SK-N-SH treated with all-trans-retinoic acid at 6 μM for 48 hours (cell line): ENCODE measurements at regions not wholly inside any gene's neighbourhood (a gene's known extent, or its start where the extent isn't known, plus 50 kb on each side); places are given as distances from the start of the nearest gene placed in this dataset.

Experiments
- ATAC-seq: fragments of 200-7000 bp; cut with Tn5 transposase; 3 replicates; pipeline ENCODE4 v1.9.1; 2020; ENCODE audit warnings: mild to moderate bottlenecking, moderate library complexity
- ARNTL ChIP-seq: fragments of 450-650 bp; formaldehyde crosslinking; IDR thresholded peaks from 2 replicates; pipeline ENCODE4 v1.5.0; 2020; ENCODE audit warnings: low read depth, mild to moderate bottlenecking, moderate library complexity, borderline replicate concordance
- CSDC2 ChIP-seq: fragments of 250-450 bp; sonication (Bioruptor Pico); IDR thresholded peaks from 2 replicates; pipeline ENCODE4 v1.5.0; 2020; ENCODE audit warnings: mild to moderate bottlenecking, moderate library complexity
- ESRRG ChIP-seq: fragments of 250-450 bp; sonication (Bioruptor Pico); IDR thresholded peaks from 2 replicates; pipeline ENCODE4 v1.6.1; 2021; ENCODE audit warnings: mild to moderate bottlenecking
- GLIS3 ChIP-seq: fragments of 250-450 bp; sonication (Bioruptor Pico); IDR thresholded peaks from 2 replicates; pipeline ENCODE4 v1.5.0; 2020; ENCODE audit warnings: mild to moderate bottlenecking, moderate library complexity
- ISL1 ChIP-seq: fragments of 250-450 bp; sonication (Bioruptor Pico); IDR thresholded peaks from 2 replicates; pipeline ENCODE4 v2.1.2; 2022; ENCODE audit warnings: mild to moderate bottlenecking, moderate library complexity
- OSR1 ChIP-seq: fragments of 250-450 bp; sonication (Bioruptor Pico); IDR thresholded peaks from 2 replicates; pipeline ENCODE4 v1.8.0; 2022; ENCODE audit warnings: moderate library complexity, mild to moderate bottlenecking, inconsistent platforms
- POU6F1 ChIP-seq: fragments of 250-450 bp; sonication (Bioruptor Pico); IDR thresholded peaks from 2 replicates; pipeline ENCODE4 v1.8.0; 2021; ENCODE audit warnings: low read depth, mild to moderate bottlenecking, moderate library complexity, borderline replicate concordance
- PPARA ChIP-seq: fragments of 250-450 bp; sonication (Bioruptor Pico); IDR thresholded peaks from 2 replicates; pipeline ENCODE4 v1.5.0; 2020; ENCODE audit warnings: mild to moderate bottlenecking, borderline replicate concordance
- SNAI2 ChIP-seq: fragments of 250-450 bp; sonication (Bioruptor Pico); IDR thresholded peaks from 2 replicates; pipeline ENCODE4 v1.5.0; 2020; ENCODE audit warnings: mild to moderate bottlenecking, moderate library complexity
- TCF4 ChIP-seq: fragments of 250-450 bp; sonication (Bioruptor Pico); IDR thresholded peaks from 2 replicates; pipeline ENCODE4 v1.8.0; 2021; ENCODE audit warnings: mild to moderate bottlenecking, moderate library complexity, borderline replicate concordance
- TOX ChIP-seq: fragments of 250-450 bp; sonication (Bioruptor Pico); IDR thresholded peaks from 2 replicates; pipeline ENCODE4 v1.8.0; 2021; ENCODE audit warnings: mild to moderate bottlenecking, moderate library complexity, borderline replicate concordance
- ZC3H10 ChIP-seq: fragments of 250-450 bp; sonication (Bioruptor Pico); IDR thresholded peaks from 2 replicates; pipeline ENCODE4 v1.5.1; 2021; ENCODE audit warnings: mild to moderate bottlenecking, moderate library complexity
- ZFP3 ChIP-seq: fragments of 250-450 bp; sonication (Bioruptor Pico); IDR thresholded peaks from 2 replicates; pipeline ENCODE4 v1.5.0; 2020; ENCODE audit warnings: mild to moderate bottlenecking, moderate library complexity
- ZNF565 ChIP-seq: fragments of 450-650 bp; formaldehyde crosslinking; conservative IDR thresholded peaks from 2 replicates; pipeline ENCODE4 v1.5.0; 2020; ENCODE audit warnings: low read depth, mild to moderate bottlenecking, moderate library complexity
- ZNF70 ChIP-seq: fragments of 450-650 bp; formaldehyde crosslinking; IDR thresholded peaks from 2 replicates; pipeline ENCODE4 v1.5.0; 2020; ENCODE audit warnings: mild to moderate bottlenecking, moderate library complexity
- ZNF8 ChIP-seq: fragments of 450-650 bp; formaldehyde crosslinking; IDR thresholded peaks from 2 replicates; pipeline ENCODE4 v1.5.0; 2020; ENCODE audit warnings: mild to moderate bottlenecking, moderate library complexity
- TF ChIP-seq, protein P1 (sequence below): fragments of 250-450 bp; sonication (Bioruptor Pico); IDR thresholded peaks from 2 replicates; pipeline ENCODE4 v1.5.1; 2021; ENCODE audit warnings: mild to moderate bottlenecking, moderate library complexity
- TF ChIP-seq, protein P2 (sequence below): fragments of 250-450 bp; sonication (Bioruptor Pico); IDR thresholded peaks from 2 replicates; pipeline ENCODE4 v1.8.0; 2020; ENCODE audit warnings: mild to moderate bottlenecking, moderate library complexity, borderline replicate concordance

DNA sequence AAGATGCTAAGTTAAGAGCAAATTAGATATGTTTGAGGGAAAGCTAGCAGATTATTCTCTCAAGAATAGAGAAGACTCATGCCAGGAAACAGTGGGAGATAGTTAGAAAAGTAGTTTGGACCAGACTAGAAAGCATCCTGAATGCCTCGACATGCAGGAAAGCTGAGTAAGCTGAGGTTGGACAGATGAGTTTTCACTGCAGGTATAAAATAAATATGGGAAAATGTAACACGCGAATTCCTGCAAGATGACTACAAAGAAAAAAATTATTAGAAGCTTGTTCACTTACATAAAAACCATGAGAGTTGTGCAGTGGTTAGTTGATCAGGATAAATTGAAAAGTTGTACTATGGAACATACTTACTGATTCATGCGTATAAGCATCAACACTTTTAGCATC, 484.2 kb upstream of the MANEA start:
- ATAC-seq = no peak

GRCh38 chr6:95094751-95095663, 482.3 kb upstream of the MANEA start:
- ATAC-seq = no peak
- TF ChIP-seq ESRRG (no peak), ZFP3 (CRISPR knock-in tag) (no peak), TCF4 (CRISPR knock-in tag) (no peak), ISL1 (CRISPR knock-in tag) (no peak), TOX (no peak)

More for the DNA sequence above, 484.2 kb upstream of the MANEA start:
- TF ChIP-seq GLIS3 (CRISPR knock-in tag) = no peak
- TF ChIP-seq POU6F1 (CRISPR knock-in tag) = no peak
- TF ChIP-seq, protein P1, sequence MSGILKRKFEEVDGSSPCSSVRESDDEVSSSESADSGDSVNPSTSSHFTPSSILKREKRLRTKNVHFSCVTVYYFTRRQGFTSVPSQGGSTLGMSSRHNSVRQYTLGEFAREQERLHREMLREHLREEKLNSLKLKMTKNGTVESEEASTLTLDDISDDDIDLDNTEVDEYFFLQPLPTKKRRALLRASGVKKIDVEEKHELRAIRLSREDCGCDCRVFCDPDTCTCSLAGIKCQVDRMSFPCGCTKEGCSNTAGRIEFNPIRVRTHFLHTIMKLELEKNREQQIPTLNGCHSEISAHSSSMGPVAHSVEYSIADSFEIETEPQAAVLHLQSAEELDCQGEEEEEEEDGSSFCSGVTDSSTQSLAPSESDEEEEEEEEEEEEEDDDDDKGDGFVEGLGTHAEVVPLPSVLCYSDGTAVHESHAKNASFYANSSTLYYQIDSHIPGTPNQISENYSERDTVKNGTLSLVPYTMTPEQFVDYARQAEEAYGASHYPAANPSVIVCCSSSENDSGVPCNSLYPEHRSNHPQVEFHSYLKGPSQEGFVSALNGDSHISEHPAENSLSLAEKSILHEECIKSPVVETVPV = no peak
- TF ChIP-seq SNAI2 (CRISPR knock-in tag) = no peak
- no peak for TF ChIP-seq PPARA (CRISPR knock-in tag)
- no peak for TF ChIP-seq OSR1 (CRISPR knock-in tag)
- TF ChIP-seq CSDC2 (CRISPR knock-in tag) = no peak
- TF ChIP-seq ZNF8 (CRISPR knock-in tag) = no peak
- no peak for TF ChIP-seq ZNF70 (CRISPR knock-in tag)
- TF ChIP-seq, protein P2, sequence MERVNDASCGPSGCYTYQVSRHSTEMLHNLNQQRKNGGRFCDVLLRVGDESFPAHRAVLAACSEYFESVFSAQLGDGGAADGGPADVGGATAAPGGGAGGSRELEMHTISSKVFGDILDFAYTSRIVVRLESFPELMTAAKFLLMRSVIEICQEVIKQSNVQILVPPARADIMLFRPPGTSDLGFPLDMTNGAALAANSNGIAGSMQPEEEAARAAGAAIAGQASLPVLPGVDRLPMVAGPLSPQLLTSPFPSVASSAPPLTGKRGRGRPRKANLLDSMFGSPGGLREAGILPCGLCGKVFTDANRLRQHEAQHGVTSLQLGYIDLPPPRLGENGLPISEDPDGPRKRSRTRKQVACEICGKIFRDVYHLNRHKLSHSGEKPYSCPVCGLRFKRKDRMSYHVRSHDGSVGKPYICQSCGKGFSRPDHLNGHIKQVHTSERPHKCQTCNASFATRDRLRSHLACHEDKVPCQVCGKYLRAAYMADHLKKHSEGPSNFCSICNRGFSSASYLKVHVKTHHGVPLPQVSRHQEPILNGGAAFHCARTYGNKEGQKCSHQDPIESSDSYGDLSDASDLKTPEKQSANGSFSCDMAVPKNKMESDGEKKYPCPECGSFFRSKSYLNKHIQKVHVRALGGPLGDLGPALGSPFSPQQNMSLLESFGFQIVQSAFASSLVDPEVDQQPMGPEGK (CRISPR knock-in tag) = no peak
- TF ChIP-seq ZNF565 (CRISPR knock-in tag) = no peak

DNA sequence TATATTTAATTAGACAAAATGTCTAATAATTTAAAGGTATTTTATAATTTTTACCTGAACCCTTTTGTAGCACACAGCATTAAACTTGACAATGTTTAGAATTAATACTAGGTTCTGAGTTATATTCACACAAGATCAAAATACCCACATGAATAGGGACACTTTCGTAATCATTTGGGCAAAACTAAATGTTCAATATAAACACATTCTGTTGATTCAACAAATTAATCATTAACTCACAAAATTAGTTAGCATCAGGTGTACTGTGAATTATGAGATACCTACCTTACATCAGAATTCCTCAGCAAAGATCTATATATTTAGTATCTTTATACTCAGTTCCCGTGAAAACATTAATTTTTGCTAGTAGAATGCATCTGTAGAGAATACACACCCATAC, 481.5 kb upstream of the MANEA start:
- TF ChIP-seq POU6F1 (CRISPR knock-in tag) = no peak
- TF ChIP-seq ZNF8 (CRISPR knock-in tag) = no peak
- TF ChIP-seq ESRRG = no peak
- TF ChIP-seq OSR1 (CRISPR knock-in tag) = no peak
- no peak for TF ChIP-seq ZNF70 (CRISPR knock-in tag)
- no peak for TF ChIP-seq ZFP3 (CRISPR knock-in tag)
- no peak for TF ChIP-seq ARNTL
- no peak for TF ChIP-seq CSDC2 (CRISPR knock-in tag)
- ATAC-seq = no peak

- TF ChIP-seq ARNTL (no peak), ZNF8 (CRISPR knock-in tag) (no peak), ZC3H10 (CRISPR knock-in tag) (no peak), TCF4 (CRISPR knock-in tag) (no peak), ISL1 (CRISPR knock-in tag) (no peak)
- TF ChIP-seq, protein P1 = no peak
- ATAC-seq = no peak
These were observed 477.9 kb upstream of the MANEA start for GRCh38 chr6:95099410-95099809.
